ENCODE measurements at regions not wholly inside any gene's neighbourhood (a gene's known extent, or its start where the extent isn't known, plus 50 kb on each side); places are given as distances from the start of the nearest gene placed in this dataset.
"Not testable (repeated sequence)": the region's sequence is repeated elsewhere in the genome, so short reads cannot be mapped to it uniquely, and the experiment has no call there.

- DNase-seq = not testable (repeated sequence)
Measured at GRCh38 chr5:102154791-102155605, 141.1 kb downstream of the SLCO4C1 start.

- no peak for DNase-seq
Measured at GRCh38 chr5:102154291-102154690, 141.8 kb downstream of the SLCO4C1 start.

- DNase-seq = no peak
Measured at GRCh38 chr5:102153003-102153759, 142.9 kb downstream of the SLCO4C1 start.

- no peak for DNase-seq
Measured at GRCh38 chr5:102139029-102139428, 157.1 kb downstream of the SLCO4C1 start.

- no peak for DNase-seq
Measured at GRCh38 chr5:102138243-102138653, 157.8 kb downstream of the SLCO4C1 start.

GRCh38 chr5:102130890-102131289, 165.2 kb downstream of the SLCO4C1 start:
- DNase-seq = no peak

GRCh38 chr5:102130386-102130785, 165.7 kb downstream of the SLCO4C1 start:
- no peak for DNase-seq

- no peak for DNase-seq
Measured at GRCh38 chr5:102119252-102119651, 176.8 kb downstream of the SLCO4C1 start.

- no peak for DNase-seq
Measured at GRCh38 chr5:102115736-102116135, 180.3 kb downstream of the SLCO4C1 start.

- no peak for DNase-seq
Measured at GRCh38 chr5:102114525-102115069, 181.5 kb downstream of the SLCO4C1 start.

- DNase-seq = no peak
Measured at GRCh38 chr5:102107865-102108264, 188.2 kb downstream of the SLCO4C1 start.

GRCh38 chr5:102106599-102106998, 189.5 kb downstream of the SLCO4C1 start:
- no peak for DNase-seq

- DNase-seq = no peak
Measured at GRCh38 chr5:102099766-102100331, 196.2 kb downstream of the SLCO4C1 start.

GRCh38 chr5:102099083-102099482, 197.0 kb downstream of the SLCO4C1 start:
- DNase-seq = not testable (repeated sequence)

- not testable (repeated sequence) for DNase-seq
Measured at GRCh38 chr5:102098606-102099005, 197.5 kb downstream of the SLCO4C1 start.

GRCh38 chr5:102090770-102091169, 205.3 kb downstream of the SLCO4C1 start:
- DNase-seq = no peak

- DNase-seq = no peak
Measured at GRCh38 chr5:102089883-102090282, 206.2 kb downstream of the SLCO4C1 start.

GRCh38 chr5:102087906-102088305, 208.2 kb downstream of the SLCO4C1 start:
- no peak for DNase-seq

GRCh38 chr5:102080288-102080687, 215.8 kb downstream of the SLCO4C1 start:
- no peak for DNase-seq

- no peak for DNase-seq
Measured at GRCh38 chr5:102077920-102078319, 218.2 kb downstream of the SLCO4C1 start.

GRCh38 chr5:102069974-102070373, 226.1 kb downstream of the SLCO4C1 start:
- DNase-seq = no peak

- DNase-seq = no peak
Measured at GRCh38 chr5:102068870-102069269, 227.2 kb downstream of the SLCO4C1 start.

- no peak for DNase-seq
Measured at GRCh38 chr5:102049517-102049916, 246.6 kb downstream of the SLCO4C1 start.

Data from activated CD4-positive, CD25-positive, alpha-beta regulatory T cell (primary cell).